Ectodermal cell (in vitro differentiated cells): ENCODE measurements at regions not wholly inside any gene's neighbourhood (a gene's known extent, or its start where the extent isn't known, plus 50 kb on each side); places are given as distances from the start of the nearest gene placed in this dataset.

Source experiments
- H3K27ac ChIP-seq: 2 replicates; pipeline ENCODE4 v1.7.0; 2013; ENCODE audit warnings: mild to moderate bottlenecking, low read depth, low read length; ENCODE audit not compliant: insufficient read depth, poor library complexity, severe bottlenecking
- H3K27me3 ChIP-seq: 2 replicates; pipeline ENCODE4 v1.7.0; 2013; ENCODE audit warnings: mild to moderate bottlenecking, low read length; ENCODE audit not compliant: insufficient read depth, control insufficient read depth, poor library complexity, severe bottlenecking
- H3K36me3 ChIP-seq: one replicate; pipeline ENCODE4 v1.7.0; 2013; ENCODE audit warnings: low read length; ENCODE audit not compliant: control insufficient read depth, insufficient read depth
- H3K4me1 ChIP-seq: one replicate; pipeline ENCODE4 v1.7.0; 2013; ENCODE audit warnings: low read length; ENCODE audit not compliant: control insufficient read depth, insufficient read depth
- H3K4me3 ChIP-seq: 2 replicates; pipeline ENCODE4 v1.7.0; 2013; ENCODE audit warnings: low read depth, low read length, control low read depth; ENCODE audit not compliant: insufficient read depth
- H3K9me3 ChIP-seq: 2 replicates; pipeline ENCODE4 v1.7.0; 2013; ENCODE audit warnings: mild to moderate bottlenecking, low read length, moderate library complexity; ENCODE audit not compliant: control insufficient read depth
- WGBS, 2 experiments: methylation state at CpG; one replicate each; pipeline ENCODE4 v1.1.7; 2013; ENCODE audit warnings: missing lambda C conversion rate in 2 of 2; 5-methylcytosine and 5-hydroxymethylcytosine counted together

DNA sequence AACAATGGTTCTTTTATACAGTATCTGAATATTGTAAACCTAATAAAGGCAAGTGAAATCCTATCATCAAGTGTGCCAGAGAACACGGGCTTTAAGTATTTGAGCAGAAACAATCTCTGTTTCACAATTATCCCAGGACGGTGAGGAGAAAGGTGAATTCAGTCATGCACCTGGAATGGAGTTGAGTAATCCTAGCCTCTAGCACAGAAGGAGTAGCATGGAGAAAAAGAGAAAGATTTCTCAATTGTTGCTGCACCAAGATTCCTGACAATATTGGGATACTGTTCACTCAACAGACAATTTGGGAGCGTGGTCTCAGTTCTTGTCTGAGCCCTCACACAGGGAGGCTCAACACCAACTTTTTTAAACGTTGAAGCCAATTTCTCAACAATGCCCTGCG, 510.6 kb downstream of the SOX11 start:
- Histone ChIP-seq H3K27me3 (no peaks in the 10 kb centered on the region), H3K27ac (no peak overlapping the region), H3K4me1 (no peaks in the 10 kb centered on the region), H3K9me3 (no peaks in the 10 kb centered on the region), H3K36me3 (no peaks in the 10 kb centered on the region), H3K4me3 (no peak overlapping the region)
- 96 to 97% methylated on average over 5 of the region's 5 CpGs for WGBS, 2 experiments

GRCh38 chr2:6203291-6203959, 511.2 kb downstream of the SOX11 start:
- Histone ChIP-seq H3K27me3 (no peaks in the 10 kb centered on the region), H3K9me3 (no peaks in the 10 kb centered on the region), H3K4me1 (no peaks in the 10 kb centered on the region), H3K36me3 (no peaks in the 10 kb centered on the region), H3K4me3 (no peak overlapping the region), H3K27ac (no peak overlapping the region)
- 90 to 93% methylated on average over 5 of the region's 5 CpGs for WGBS, 2 experiments

- Histone ChIP-seq H3K9me3 (no peaks in the 10 kb centered on the region), H3K4me1 (no peaks in the 10 kb centered on the region), H3K27ac (no peak overlapping the region), H3K4me3 (no peak overlapping the region), H3K36me3 (no peaks in the 10 kb centered on the region), H3K27me3 (no peaks in the 10 kb centered on the region)
- 93 to 97% methylated on average over 7 of the region's 8 CpGs for WGBS, 2 experiments
Observed at GRCh38 chr2:6206882-6207281, 514.7 kb downstream of the SOX11 start.

DNA sequence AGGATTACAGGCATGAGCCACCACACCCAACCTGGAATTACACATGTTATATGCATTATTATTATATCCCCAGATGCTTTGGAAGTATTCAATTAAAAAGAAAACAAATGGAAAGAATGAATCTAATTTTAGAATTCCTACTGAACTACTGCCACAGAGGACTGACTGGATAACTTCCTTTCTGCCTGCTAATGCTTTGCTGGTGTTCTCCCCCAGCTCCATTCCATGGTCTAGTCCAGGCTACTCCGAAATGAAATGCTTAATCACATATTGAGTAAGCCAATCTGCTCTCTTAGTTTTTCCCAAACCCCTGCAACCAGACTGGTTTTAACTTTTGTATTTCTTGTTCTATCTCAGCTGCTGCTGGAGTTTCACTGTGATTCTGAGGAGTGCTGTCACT, 519.1 kb downstream of the SOX11 start:
- Histone ChIP-seq H3K27ac (no peak overlapping the region), H3K4me3 (no peak overlapping the region), H3K4me1 (no peaks in the 10 kb centered on the region), H3K36me3 (no peaks in the 10 kb centered on the region), H3K9me3 (no peaks in the 10 kb centered on the region), H3K27me3 (no peaks in the 10 kb centered on the region)
- 89 to 95% methylated on average over 1 of the region's 1 CpG for WGBS, 2 experiments

DNA sequence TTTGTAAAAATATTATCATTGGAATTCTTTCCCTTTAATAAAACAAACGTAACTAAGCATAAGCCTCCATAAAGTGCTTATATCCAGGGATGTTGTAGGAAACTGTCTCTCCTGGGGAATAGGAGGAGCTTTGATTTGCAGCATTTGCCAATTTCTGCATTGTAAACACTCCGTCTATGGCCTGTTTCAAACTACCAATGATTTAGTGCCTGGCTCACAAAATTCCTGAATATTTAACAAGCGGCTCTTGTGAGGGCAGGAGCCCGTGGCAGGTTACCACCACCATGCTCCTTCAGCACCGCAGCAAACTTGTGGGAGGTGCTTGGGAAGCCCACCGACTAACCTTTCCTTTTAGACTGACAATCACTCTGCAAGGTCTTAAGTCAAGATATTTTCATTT, 520.3 kb downstream of the SOX11 start:
- no peaks in the 10 kb centered on the region for H3K9me3 ChIP-seq
- no peak overlapping the region for H3K4me3 ChIP-seq
- no peaks in the 10 kb centered on the region for H3K4me1 ChIP-seq
- H3K27me3 ChIP-seq: no peaks in the 10 kb centered on the region
- H3K27ac ChIP-seq: no peak overlapping the region
- no peaks in the 10 kb centered on the region for H3K36me3 ChIP-seq
- 90 to 93% methylated on average over 4 to 6 of the region's 6 CpGs for WGBS, 2 experiments

GRCh38 chr2:6213056-6213780, 521.0 kb downstream of the SOX11 start:
- H3K4me3 ChIP-seq: no peak overlapping the region
- H3K9me3 ChIP-seq: no peaks in the 10 kb centered on the region
- no peak overlapping the region for H3K27ac ChIP-seq
- H3K36me3 ChIP-seq: no peaks in the 10 kb centered on the region
- H3K4me1 ChIP-seq: no peaks in the 10 kb centered on the region
- H3K27me3 ChIP-seq: no peaks in the 10 kb centered on the region
- WGBS, 2 experiments: 91 to 93% methylated on average over 20 of the region's 20 CpGs

GRCh38 chr2:6214471-6214870, 522.3 kb downstream of the SOX11 start:
- Histone ChIP-seq H3K27me3 (no peaks in the 10 kb centered on the region), H3K4me3 (no peak overlapping the region), H3K9me3 (no peaks in the 10 kb centered on the region), H3K36me3 (no peaks in the 10 kb centered on the region), H3K27ac (no peak overlapping the region), H3K4me1 (peaks cover 6% of the 10 kb centered on the region)
- WGBS, 2 experiments: 78 to 81% methylated on average over 6 of the region's 6 CpGs

DNA sequence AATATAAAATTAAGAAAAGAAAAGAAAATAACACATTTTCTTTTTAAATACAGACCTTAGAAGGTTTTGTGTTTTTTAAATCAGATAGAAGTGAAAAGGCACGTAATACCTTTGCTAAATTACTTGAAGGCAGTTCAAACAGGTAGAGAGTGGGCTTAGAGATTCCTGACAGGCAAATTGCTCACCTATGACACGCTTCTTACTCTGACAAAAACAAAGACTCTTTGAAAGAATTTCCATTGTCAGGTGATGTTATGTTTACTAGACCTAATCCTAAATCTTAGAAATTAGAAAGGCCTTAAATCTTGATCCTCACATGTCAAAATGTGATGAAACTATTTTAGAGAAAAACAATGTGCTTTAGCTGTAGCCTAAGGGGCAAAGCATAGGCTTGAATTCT, 522.9 kb downstream of the SOX11 start:
- H3K36me3 ChIP-seq: no peaks in the 10 kb centered on the region
- WGBS, 2 experiments: 92 to 100% methylated on average over 2 of the region's 2 CpGs
- no peaks in the 10 kb centered on the region for H3K9me3 ChIP-seq
- H3K27ac ChIP-seq: no peak overlapping the region
- H3K4me3 ChIP-seq: no peak overlapping the region
- peaks cover 6% of the 10 kb centered on the region for H3K4me1 ChIP-seq
- H3K27me3 ChIP-seq: no peaks in the 10 kb centered on the region

- Histone ChIP-seq H3K27ac (no peak overlapping the region), H3K4me3 (no peak overlapping the region), H3K27me3 (no peaks in the 10 kb centered on the region), H3K4me1 (peaks cover 6% of the 10 kb centered on the region), H3K9me3 (no peaks in the 10 kb centered on the region), H3K36me3 (no peaks in the 10 kb centered on the region)
- 86% methylated on average over 1 of the region's 2 CpGs; no CpG with 5 or more reads in 1 of the 2 experiments for WGBS, 2 experiments
Observed at GRCh38 chr2:6216234-6216633, 524.0 kb downstream of the SOX11 start.

DNA sequence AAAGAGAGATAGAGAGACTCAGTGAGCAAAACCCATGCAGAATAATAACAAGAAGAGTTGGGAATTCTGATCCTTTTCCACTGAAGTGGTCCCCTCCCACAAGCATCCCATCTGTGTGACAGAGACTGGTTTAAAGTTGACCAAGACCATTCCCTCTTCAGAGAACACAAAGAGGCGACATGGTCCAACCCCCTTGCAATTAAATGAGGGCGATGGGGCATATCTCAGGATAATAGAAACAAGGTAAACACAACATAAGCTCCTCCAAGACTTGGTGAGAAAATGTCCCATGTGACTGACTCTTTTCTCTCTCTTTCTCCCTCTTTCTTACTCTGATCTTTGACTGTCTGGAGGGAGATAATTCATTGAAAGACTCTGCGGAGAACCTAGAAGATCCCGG, 526.7 kb downstream of the SOX11 start:
- H3K27ac ChIP-seq: no peak overlapping the region
- H3K9me3 ChIP-seq: no peaks in the 10 kb centered on the region
- no peak overlapping the region for H3K4me3 ChIP-seq
- H3K4me1 ChIP-seq: peaks cover 6% of the 10 kb centered on the region
- H3K36me3 ChIP-seq: no peaks in the 10 kb centered on the region
- no peaks in the 10 kb centered on the region for H3K27me3 ChIP-seq
- WGBS, 2 experiments: 86 to 87% methylated on average over 4 of the region's 4 CpGs
